ENCODE measurements at regions not wholly inside any gene's neighbourhood (a gene's known extent, or its start where the extent isn't known, plus 50 kb on each side); places are given as distances from the start of the nearest gene placed in this dataset.

DNA sequence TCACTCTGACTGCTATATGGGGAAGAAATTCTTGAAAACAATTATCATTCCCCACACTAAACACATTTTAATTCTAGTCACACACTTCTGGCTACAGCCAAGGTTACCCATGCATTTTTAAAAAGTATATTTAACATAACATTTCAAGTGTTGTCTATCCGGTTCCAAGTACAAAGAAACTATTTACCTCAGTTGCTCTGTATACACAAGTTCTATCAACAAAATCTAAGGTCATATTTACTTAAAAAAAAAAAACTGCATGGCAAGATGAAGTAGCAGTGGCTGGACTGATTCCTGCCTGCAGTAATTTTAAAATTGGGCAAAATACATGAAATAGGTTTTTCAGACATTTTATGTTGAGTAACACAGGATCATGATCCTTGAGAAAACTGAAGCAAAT, 155.9 kb upstream of the TOM1L1 start:
- no peaks in the 10 kb centered on the region for H3K4me1 ChIP-seq (ENCODE audit: control insufficient read depth, insufficient read depth, low read length)
- peaks cover 36% of the 10 kb centered on the region for H3K9me3 ChIP-seq (ENCODE audit: control insufficient read depth, low read length)
- peak overlapping the region; percentile 53 for H3K4me3 ChIP-seq (ENCODE audit: low read length)
- no peaks in the 10 kb centered on the region for H3K27me3 Mint-ChIP-seq (ENCODE audit: insufficient read depth)
- no peak for DNase-seq
- no peak overlapping the region for H3K4me3 Mint-ChIP-seq
- H3K9ac ChIP-seq (ENCODE audit: extremely low read depth, low read length, poor library complexity, severe bottlenecking): no peak overlapping the region
- H3K27ac Mint-ChIP-seq: no peak overlapping the region
- H3K4me1 Mint-ChIP-seq: no peaks in the 10 kb centered on the region
- no peaks in the 10 kb centered on the region for H3K27me3 ChIP-seq (ENCODE audit: control insufficient read depth, insufficient read depth, low read length, poor library complexity, severe bottlenecking)
- WGBS, 2 experiments (ENCODE audit: insufficient coverage in 1 of 2, insufficient read length in 1 of 2): 80 to 85% methylated on average over 1 of the region's 1 CpG
- no peaks in the 10 kb centered on the region for H3K36me3 ChIP-seq (ENCODE audit: control insufficient read depth, insufficient read depth, low read length)
- no peak for TF ChIP-seq CTCF (conservative IDR thresholded peaks at IDR 0.05)
- peaks cover 43% of the 10 kb centered on the region for H3K9me3 Mint-ChIP-seq
- H3K36me3 Mint-ChIP-seq (ENCODE audit: low read depth): peaks cover 2% of the 10 kb centered on the region
- H3K27ac ChIP-seq (ENCODE audit: low read depth, low read length): no peak overlapping the region

DNA sequence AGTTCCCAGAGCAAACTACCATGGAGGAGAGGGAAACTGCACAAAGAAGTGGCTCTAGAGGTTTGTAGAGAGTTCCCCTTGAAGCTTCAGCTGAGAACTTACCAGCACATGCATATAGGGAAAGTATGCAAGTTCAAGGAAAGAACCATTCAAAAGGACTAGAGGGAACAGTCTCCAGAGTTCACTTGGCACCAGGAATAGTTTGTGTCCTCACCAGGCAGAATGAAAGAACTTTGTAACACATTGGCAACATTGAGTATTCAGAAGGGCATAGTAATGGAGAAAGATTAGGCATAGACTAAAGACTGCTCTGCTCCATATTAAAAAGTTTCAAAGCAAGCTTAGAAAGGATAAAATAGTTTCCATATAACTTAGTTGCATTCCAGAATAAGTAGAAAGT, 155.4 kb upstream of the TOM1L1 start:
- Mint-ChIP-seq H3K4me3 (no peak overlapping the region), H3K27me3 (ENCODE audit: insufficient read depth) (no peaks in the 10 kb centered on the region), H3K36me3 (ENCODE audit: low read depth) (peaks cover 2% of the 10 kb centered on the region), H3K9me3 (peaks cover 43% of the 10 kb centered on the region), H3K27ac (no peak overlapping the region), H3K4me1 (no peaks in the 10 kb centered on the region)
- peaks cover 36% of the 10 kb centered on the region for H3K9me3 ChIP-seq (ENCODE audit: control insufficient read depth, low read length)
- H3K4me1 ChIP-seq (ENCODE audit: control insufficient read depth, insufficient read depth, low read length): no peaks in the 10 kb centered on the region
- H3K36me3 ChIP-seq (ENCODE audit: control insufficient read depth, insufficient read depth, low read length): no peaks in the 10 kb centered on the region
- DNase-seq: no peak
- no peaks in the 10 kb centered on the region for H3K27me3 ChIP-seq (ENCODE audit: control insufficient read depth, insufficient read depth, low read length, poor library complexity, severe bottlenecking)
- no peak overlapping the region for H3K27ac ChIP-seq (ENCODE audit: low read depth, low read length)
- peak overlapping the region; percentile 53 for H3K4me3 ChIP-seq (ENCODE audit: low read length)
- no peak overlapping the region for H3K9ac ChIP-seq (ENCODE audit: extremely low read depth, low read length, poor library complexity, severe bottlenecking)
- no peak for TF ChIP-seq CTCF (conservative IDR thresholded peaks at IDR 0.05)

DNA sequence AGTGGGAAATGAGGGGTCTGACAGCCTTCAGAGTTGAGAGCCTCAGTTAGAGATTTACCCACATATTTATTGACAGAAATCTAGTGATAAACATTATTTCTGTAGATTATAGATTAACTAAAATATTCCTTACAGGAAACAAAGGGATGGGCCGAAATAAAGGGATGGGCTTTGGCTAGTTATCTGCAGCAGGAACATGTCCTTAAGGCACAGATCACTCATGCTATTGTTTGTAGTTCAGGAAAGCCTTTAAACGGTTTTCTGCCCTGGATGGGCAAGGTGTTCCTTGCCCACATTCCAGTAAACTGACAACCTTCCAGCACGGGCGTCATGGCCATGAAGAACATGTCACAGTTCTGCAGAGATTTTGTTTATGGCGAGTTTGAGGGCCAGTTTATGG, 154.8 kb upstream of the TOM1L1 start:
- H3K27me3 Mint-ChIP-seq (ENCODE audit: insufficient read depth): no peaks in the 10 kb centered on the region
- H3K36me3 Mint-ChIP-seq (ENCODE audit: low read depth): peaks cover 2% of the 10 kb centered on the region
- Histone ChIP-seq H3K36me3 (ENCODE audit: control insufficient read depth, insufficient read depth, low read length) (no peaks in the 10 kb centered on the region), H3K4me1 (ENCODE audit: control insufficient read depth, insufficient read depth, low read length) (no peaks in the 10 kb centered on the region), H3K9me3 (ENCODE audit: control insufficient read depth, low read length) (peaks cover 36% of the 10 kb centered on the region), H3K9ac (ENCODE audit: extremely low read depth, low read length, poor library complexity, severe bottlenecking) (no peak overlapping the region), H3K4me3 (ENCODE audit: low read length) (no peak overlapping the region), H3K27ac (ENCODE audit: low read depth, low read length) (no peak overlapping the region), H3K27me3 (ENCODE audit: control insufficient read depth, insufficient read depth, low read length, poor library complexity, severe bottlenecking) (no peaks in the 10 kb centered on the region)
- TF ChIP-seq CTCF (conservative IDR thresholded peaks at IDR 0.05): no peak
- H3K4me1 Mint-ChIP-seq: no peaks in the 10 kb centered on the region
- 85 to 89% methylated on average over 3 to 5 of the region's 5 CpGs for WGBS, 2 experiments (ENCODE audit: insufficient coverage in 1 of 2, insufficient read length in 1 of 2)
- no peak overlapping the region for H3K27ac Mint-ChIP-seq
- no peak for DNase-seq
- H3K4me3 Mint-ChIP-seq: no peak overlapping the region
- peaks cover 45% of the 10 kb centered on the region for H3K9me3 Mint-ChIP-seq

All from endodermal cell (in vitro differentiated cells).